Progenitor cell of endocrine pancreas (in vitro differentiated cells): ENCODE measurements at regions not wholly inside any gene's neighbourhood (a gene's known extent, or its start where the extent isn't known, plus 50 kb on each side); places are given as distances from the start of the nearest gene placed in this dataset.

Source experiments
- DNase-seq: peaks from one replicate; pipeline ENCODE4 v3.0.0; 2021; ENCODE audit warnings: low spot score; ENCODE audit not compliant: unreplicated experiment
- H3K27ac Mint-ChIP-seq: 2 replicates; pipeline ENCODE4 v1.8.0; 2021; ENCODE audit warnings: mild to moderate bottlenecking, moderate library complexity, mixed read lengths
- H3K27me3 Mint-ChIP-seq: 2 replicates; pipeline ENCODE4 v1.8.0; 2021; ENCODE audit warnings: mixed read lengths
- H3K36me3 Mint-ChIP-seq: 2 replicates; pipeline ENCODE4 v1.8.0; 2022; ENCODE audit warnings: mixed read lengths; ENCODE audit not compliant: insufficient read depth
- H3K4me1 Mint-ChIP-seq: 2 replicates; pipeline ENCODE4 v1.8.0; 2021; ENCODE audit warnings: low read depth, mixed read lengths
- H3K4me3 Mint-ChIP-seq: 2 replicates; pipeline ENCODE4 v1.8.0; 2021; ENCODE audit warnings: low read depth, mild to moderate bottlenecking, moderate library complexity, mixed read lengths
- H3K9me3 Mint-ChIP-seq: 2 replicates; pipeline ENCODE4 v1.8.0; 2021; ENCODE audit warnings: low read depth, mixed read lengths
- TF ChIP-seq, protein P1 (sequence below): fragments of 200-600 bp; sonication (generic); IDR thresholded peaks from one replicate; pipeline ENCODE4 v1.5.0; 2021; ENCODE audit warnings: antibody characterized with exemption, mild to moderate bottlenecking; ENCODE audit not compliant: unreplicated experiment

DNA sequence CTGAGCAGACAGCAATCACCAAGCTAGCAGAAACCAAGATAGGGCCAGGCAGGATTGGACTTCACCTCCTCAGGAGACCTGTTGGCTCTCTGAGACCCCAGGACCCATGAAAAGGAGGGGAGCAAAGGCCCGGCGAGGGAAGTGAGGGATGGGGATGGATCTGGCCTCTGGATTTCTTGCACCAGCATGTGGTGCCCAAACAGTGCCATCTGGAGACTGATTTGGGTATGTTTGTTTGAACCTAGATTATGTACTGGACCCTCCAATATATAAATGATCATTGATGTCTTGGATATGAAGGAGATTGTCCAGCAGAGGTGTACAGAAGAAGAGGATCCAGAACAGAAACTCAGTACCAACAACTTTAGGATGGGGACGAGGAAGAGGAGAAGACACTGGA lies 83.4 kb upstream of the LY86 start:
- no peak overlapping the region for H3K27ac Mint-ChIP-seq
- H3K27me3 Mint-ChIP-seq = peaks cover 23% of the 10 kb centered on the region
- TF ChIP-seq, protein P1, sequence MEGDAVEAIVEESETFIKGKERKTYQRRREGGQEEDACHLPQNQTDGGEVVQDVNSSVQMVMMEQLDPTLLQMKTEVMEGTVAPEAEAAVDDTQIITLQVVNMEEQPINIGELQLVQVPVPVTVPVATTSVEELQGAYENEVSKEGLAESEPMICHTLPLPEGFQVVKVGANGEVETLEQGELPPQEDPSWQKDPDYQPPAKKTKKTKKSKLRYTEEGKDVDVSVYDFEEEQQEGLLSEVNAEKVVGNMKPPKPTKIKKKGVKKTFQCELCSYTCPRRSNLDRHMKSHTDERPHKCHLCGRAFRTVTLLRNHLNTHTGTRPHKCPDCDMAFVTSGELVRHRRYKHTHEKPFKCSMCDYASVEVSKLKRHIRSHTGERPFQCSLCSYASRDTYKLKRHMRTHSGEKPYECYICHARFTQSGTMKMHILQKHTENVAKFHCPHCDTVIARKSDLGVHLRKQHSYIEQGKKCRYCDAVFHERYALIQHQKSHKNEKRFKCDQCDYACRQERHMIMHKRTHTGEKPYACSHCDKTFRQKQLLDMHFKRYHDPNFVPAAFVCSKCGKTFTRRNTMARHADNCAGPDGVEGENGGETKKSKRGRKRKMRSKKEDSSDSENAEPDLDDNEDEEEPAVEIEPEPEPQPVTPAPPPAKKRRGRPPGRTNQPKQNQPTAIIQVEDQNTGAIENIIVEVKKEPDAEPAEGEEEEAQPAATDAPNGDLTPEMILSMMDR = no peak
- DNase-seq = no peak
- H3K4me1 Mint-ChIP-seq = no peaks in the 10 kb centered on the region
- H3K9me3 Mint-ChIP-seq = no peaks in the 10 kb centered on the region
- H3K36me3 Mint-ChIP-seq = no peaks in the 10 kb centered on the region
- no peak overlapping the region for H3K4me3 Mint-ChIP-seq

DNA sequence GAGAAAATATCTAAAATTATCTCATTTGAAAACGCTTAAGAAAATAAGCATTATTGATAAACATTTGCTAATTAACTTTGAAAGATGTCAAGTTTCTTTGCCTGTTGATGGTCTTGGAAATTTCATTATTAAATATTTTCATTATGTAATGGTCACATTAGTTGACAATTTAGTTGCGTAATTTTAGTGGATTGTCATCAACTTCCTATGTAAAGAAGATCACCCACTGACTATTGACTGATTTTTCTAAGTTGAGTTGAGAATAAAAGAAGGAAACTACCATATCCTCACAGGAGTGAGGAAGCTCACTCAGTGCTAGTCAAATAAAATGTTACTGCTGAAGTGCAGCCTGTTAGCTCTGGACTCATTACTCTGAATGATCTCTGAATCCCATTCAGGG lies 79.9 kb upstream of the LY86 start:
- H3K27ac Mint-ChIP-seq = no peak overlapping the region
- no peaks in the 10 kb centered on the region for H3K9me3 Mint-ChIP-seq
- no peak overlapping the region for H3K4me3 Mint-ChIP-seq
- no peaks in the 10 kb centered on the region for H3K36me3 Mint-ChIP-seq
- no peak for DNase-seq
- TF ChIP-seq, protein P1 = no peak
- H3K27me3 Mint-ChIP-seq = peaks cover 18% of the 10 kb centered on the region
- H3K4me1 Mint-ChIP-seq = no peaks in the 10 kb centered on the region

DNA sequence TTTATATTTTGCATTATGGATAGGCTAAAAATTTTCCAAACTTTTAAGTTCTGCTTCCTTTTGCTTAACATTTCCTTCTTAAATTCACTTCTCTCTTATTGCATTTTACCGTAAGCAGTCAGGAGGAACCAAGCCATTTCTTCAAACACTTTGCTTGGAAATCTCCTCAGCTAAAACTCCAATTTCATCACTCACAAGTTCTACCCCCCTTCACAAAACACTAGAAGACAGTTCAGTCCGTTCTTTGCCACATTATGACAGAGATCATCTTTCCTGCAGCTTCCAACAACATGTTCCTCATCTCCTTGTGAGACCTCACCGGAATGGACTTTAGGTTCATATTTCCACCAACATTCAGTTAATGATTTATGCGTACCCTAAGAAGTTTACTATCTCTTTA lies 79.2 kb upstream of the LY86 start:
- TF ChIP-seq, protein P1 = no peak
- H3K27ac Mint-ChIP-seq = no peak overlapping the region
- no peaks in the 10 kb centered on the region for H3K36me3 Mint-ChIP-seq
- no peak overlapping the region for H3K4me3 Mint-ChIP-seq
- H3K4me1 Mint-ChIP-seq = no peaks in the 10 kb centered on the region
- no peak for DNase-seq
- peaks cover 11% of the 10 kb centered on the region for H3K27me3 Mint-ChIP-seq
- H3K9me3 Mint-ChIP-seq = no peaks in the 10 kb centered on the region

DNA sequence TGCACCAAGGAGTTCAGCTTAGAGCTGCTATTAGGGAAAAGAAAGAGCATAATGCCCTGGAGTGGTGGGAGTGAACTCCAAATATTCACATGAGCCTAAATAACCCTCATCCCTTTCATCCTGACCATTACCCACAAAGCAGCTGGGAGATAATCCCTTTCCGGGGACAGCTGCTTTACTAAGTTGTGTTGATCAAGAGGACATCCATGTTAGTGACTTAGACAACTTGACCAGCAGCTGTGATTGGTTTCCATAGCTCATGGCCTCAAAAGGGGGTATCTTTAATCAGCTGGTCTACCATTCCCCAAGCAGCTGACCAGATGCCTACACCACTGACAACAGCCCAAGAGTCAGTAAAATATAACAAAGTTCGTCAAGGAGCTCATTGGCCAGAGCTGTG lies 75.8 kb upstream of the LY86 start:
- Mint-ChIP-seq H3K27ac (no peak overlapping the region), H3K4me1 (no peaks in the 10 kb centered on the region), H3K36me3 (no peaks in the 10 kb centered on the region), H3K4me3 (no peak overlapping the region), H3K9me3 (no peaks in the 10 kb centered on the region), H3K27me3 (peaks cover 18% of the 10 kb centered on the region)
- no peak for DNase-seq
- TF ChIP-seq, protein P1 = no peak

DNA sequence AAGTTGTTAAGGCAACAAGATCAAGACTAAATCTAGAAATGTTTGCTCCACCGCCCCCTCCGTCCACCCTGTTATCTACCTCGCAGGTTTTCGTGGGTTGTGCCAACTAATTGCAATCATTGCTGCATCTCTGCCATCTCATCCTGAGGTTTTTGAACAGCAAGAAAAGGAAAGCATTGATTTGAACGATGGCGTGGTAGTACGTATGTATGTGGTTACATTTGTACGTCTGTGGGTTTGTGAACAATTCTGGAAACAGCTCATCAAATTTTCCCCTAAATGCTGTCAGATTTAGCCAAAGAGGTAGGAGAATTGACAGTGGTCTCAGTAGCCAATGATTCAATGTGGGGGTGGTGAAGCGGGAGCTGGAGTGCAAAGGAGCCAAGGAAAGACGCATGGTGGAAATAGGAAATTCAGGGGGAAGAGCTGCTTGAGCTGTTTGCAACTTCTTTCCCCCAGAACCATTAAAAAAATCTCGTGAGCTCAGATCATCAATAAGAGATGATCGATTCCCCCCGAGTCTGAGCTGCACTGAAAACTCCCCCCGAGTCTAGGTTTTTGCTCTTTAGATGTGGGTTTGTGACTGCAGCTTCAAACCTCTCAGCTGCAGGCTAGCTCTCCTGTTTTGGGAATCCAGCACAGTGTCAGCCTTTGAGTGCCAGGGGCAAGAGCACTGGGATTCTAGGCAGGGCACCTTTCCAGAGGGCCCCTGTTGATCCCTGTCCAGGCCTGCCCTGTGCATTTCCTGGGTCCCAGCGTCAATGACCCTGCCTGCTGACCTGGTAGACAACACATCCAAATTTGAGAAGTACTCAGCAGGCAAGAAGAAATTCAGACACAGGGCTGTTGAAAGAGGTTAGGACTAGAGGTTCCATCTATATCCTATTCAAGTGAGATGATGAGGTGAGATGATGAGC lies 72.6 kb upstream of the LY86 start:
- DNase-seq = no peak
- no peaks in the 10 kb centered on the region for H3K9me3 Mint-ChIP-seq
- no peak overlapping the region for H3K27ac Mint-ChIP-seq
- H3K27me3 Mint-ChIP-seq = peaks cover 23% of the 10 kb centered on the region
- H3K4me3 Mint-ChIP-seq = no peak overlapping the region
- H3K36me3 Mint-ChIP-seq = no peaks in the 10 kb centered on the region
- TF ChIP-seq, protein P1 = no peak
- no peaks in the 10 kb centered on the region for H3K4me1 Mint-ChIP-seq
